PFSK-1 (cell line): ENCODE measurements at regions not wholly inside any gene's neighbourhood (a gene's known extent, or its start where the extent isn't known, plus 50 kb on each side); places are given as distances from the start of the nearest gene placed in this dataset.

Experiments
- FOXP2 ChIP-seq: optimal IDR thresholded peaks from 2 replicates; pipeline ENCODE3; 2011; ENCODE audit warnings: borderline replicate concordance, control low read depth, inconsistent platforms; ENCODE audit not compliant: insufficient read depth; ENCODE audit errors: extremely low read length, extremely low read depth
- POLR2AphosphoS5 ChIP-seq: IDR thresholded peaks from 2 replicates; pipeline ENCODE4 v1.6.1; 2012; ENCODE audit warnings: low read depth, mild to moderate bottlenecking, control low read depth, low read length, moderate library complexity
- SIN3A ChIP-seq: IDR thresholded peaks from 2 replicates; pipeline ENCODE4 v1.6.1; 2012; ENCODE audit warnings: mild to moderate bottlenecking, low read length, moderate library complexity, borderline replicate concordance; ENCODE audit not compliant: insufficient read depth
- TAF1 ChIP-seq: IDR thresholded peaks from 2 replicates; pipeline ENCODE4 v1.6.1; 2012; ENCODE audit warnings: low read length, control low read depth, borderline replicate concordance; ENCODE audit not compliant: insufficient read depth

DNA sequence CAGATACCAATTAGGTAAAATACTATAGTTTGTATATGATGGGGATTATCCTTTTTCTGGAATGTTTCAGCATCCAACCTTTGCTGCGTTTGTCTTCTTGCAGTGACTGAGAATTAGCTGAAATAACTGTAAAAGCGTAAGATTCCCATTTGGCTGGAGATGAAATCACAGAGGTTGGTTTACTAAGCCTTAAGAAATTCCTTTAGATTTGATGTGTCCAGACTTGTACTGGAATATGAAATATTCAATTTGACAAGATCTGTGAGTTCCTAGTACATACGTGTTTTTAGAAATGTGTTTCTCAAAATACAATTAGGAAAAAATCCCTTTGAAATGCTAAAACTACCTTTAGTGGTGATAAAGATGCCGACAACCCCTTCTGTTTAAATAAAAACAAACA, 286.0 kb upstream of the DMRT1 start:
- TF ChIP-seq FOXP2 (no peak), TAF1 (no peak), SIN3A (no peak), POLR2AphosphoS5 (no peak)
